ENCODE measurements at regions not wholly inside any gene's neighbourhood (a gene's known extent, or its start where the extent isn't known, plus 50 kb on each side); places are given as distances from the start of the nearest gene placed in this dataset.

DNA sequence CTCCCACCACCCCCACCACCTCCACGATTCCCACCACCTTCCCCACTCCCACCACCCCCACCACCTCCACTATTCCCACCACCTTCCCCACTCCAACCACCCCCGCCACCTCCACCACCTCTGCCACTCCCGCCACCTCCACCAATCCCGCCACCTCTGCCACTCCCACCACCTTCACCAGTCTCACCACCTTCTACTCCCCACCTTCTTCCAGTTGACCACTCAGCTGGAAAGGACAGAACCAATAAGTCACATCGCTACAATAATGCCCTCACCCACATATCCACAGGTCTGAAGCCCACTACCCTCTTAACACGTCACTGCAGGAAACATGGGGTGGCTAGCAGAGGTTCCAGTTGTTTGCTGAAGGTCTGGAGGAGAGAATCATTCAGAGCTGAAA is 93.5 kb upstream of the PAX2 start:
- peaks cover 0 to 16% of the 10 kb centered on the region in 2 donors for H3K4me1 ChIP-seq (ENCODE audit: control insufficient read depth in 2 of 2, insufficient read depth in 2 of 2, low read length in 2 of 2)
- H3K27ac ChIP-seq (ENCODE audit: low read depth in 1 of 2, low read length in 1 of 2) = no peak overlapping the region
- no peak overlapping the region for H3K4me3 ChIP-seq (ENCODE audit: low read length in 2 of 2)
- WGBS = 90% methylated on average over 6 of the region's 6 CpGs
- peaks cover 44 to 70% of the 10 kb centered on the region in 2 donors for H3K27me3 ChIP-seq (ENCODE audit: control insufficient read depth in 2 of 2, insufficient read depth in 1 of 2, low read length in 1 of 2)
- H3K9me3 ChIP-seq (ENCODE audit: control insufficient read depth in 2 of 2, insufficient read depth in 1 of 2, low read length in 1 of 2) = peaks cover 1 to 4% of the 10 kb centered on the region in 2 donors
- DNase-seq (ENCODE audit: low read depth in 6 of 9, low spot score in 9 of 9) = no peak
- H3K36me3 ChIP-seq (ENCODE audit: control insufficient read depth in 2 of 2, insufficient read depth in 2 of 2, low read length in 1 of 2) = no peaks in the 10 kb centered on the region

- WGBS = 55% methylated on average over 7 of the region's 7 CpGs
- DNase-seq (ENCODE audit: low read depth in 6 of 9, low spot score in 9 of 9) = no peak
- Histone ChIP-seq H3K4me3 (ENCODE audit: low read length in 2 of 2) (no peak overlapping the region), H3K27ac (ENCODE audit: low read depth in 1 of 2, low read length in 1 of 2) (no peak overlapping the region), H3K9me3 (ENCODE audit: control insufficient read depth in 2 of 2, insufficient read depth in 1 of 2, low read length in 1 of 2) (peaks cover 1 to 4% of the 10 kb centered on the region in 2 donors), H3K27me3 (ENCODE audit: control insufficient read depth in 2 of 2, insufficient read depth in 1 of 2, low read length in 1 of 2) (peaks cover 49 to 71% of the 10 kb centered on the region in 2 donors), H3K4me1 (ENCODE audit: control insufficient read depth in 2 of 2, insufficient read depth in 2 of 2, low read length in 2 of 2) (peaks cover 0 to 16% of the 10 kb centered on the region in 2 donors), H3K36me3 (ENCODE audit: control insufficient read depth in 2 of 2, insufficient read depth in 2 of 2, low read length in 1 of 2) (no peaks in the 10 kb centered on the region)
Observed at GRCh38 chr10:100652406-100653135, 92.8 kb upstream of the PAX2 start.

DNA sequence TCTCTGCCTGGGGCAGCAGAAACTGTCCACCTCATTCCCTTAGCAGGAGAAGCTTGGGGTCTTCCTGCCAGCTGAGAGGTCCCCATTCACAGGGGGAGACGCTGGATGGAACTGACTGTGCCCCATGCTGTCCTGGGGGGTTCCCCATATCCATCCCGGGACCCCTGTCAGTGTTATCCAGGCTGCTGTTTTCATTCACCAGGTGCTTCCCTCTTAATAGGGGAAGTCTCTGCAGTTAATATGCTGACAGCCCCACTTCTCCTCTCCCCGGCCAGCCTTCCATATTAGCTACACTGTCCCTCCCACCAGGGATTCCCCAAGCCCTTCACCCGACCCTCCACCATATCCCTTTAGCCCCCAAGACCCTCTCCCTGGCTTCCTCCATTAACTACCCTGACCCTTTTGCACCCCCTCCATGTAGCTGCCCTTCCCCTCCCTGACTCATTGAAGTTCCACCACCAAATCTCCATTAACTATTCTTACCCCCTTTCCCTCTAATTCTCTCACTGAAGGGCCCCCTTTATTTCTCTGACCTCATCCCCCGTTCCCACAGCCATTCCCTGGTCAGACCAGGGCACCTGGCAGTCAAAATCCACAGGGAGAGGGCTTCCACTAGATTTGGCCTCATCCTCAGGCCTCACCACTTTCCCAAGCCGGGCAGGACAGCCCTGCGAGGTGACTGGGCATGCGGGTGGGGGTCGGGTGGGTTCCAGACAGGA is 92.0 kb upstream of the PAX2 start:
- no peak for DNase-seq (ENCODE audit: low read depth in 6 of 9, low spot score in 9 of 9)
- 1% methylated on average over 9 of the region's 9 CpGs for WGBS
- Histone ChIP-seq H3K4me3 (ENCODE audit: low read length in 2 of 2) (no peak overlapping the region), H3K9me3 (ENCODE audit: control insufficient read depth in 2 of 2, insufficient read depth in 1 of 2, low read length in 1 of 2) (peaks cover 1 to 4% of the 10 kb centered on the region in 2 donors), H3K36me3 (ENCODE audit: control insufficient read depth in 2 of 2, insufficient read depth in 2 of 2, low read length in 1 of 2) (no peaks in the 10 kb centered on the region), H3K27me3 (ENCODE audit: control insufficient read depth in 2 of 2, insufficient read depth in 1 of 2, low read length in 1 of 2) (peaks cover 57 to 78% of the 10 kb centered on the region in 2 donors), H3K27ac (ENCODE audit: low read depth in 1 of 2, low read length in 1 of 2) (no peak overlapping the region), H3K4me1 (ENCODE audit: control insufficient read depth in 2 of 2, insufficient read depth in 2 of 2, low read length in 2 of 2) (peaks cover 0 to 16% of the 10 kb centered on the region in 2 donors)

GRCh38 chr10:100653957-100654781 is 91.2 kb upstream of the PAX2 start:
- Histone ChIP-seq H3K36me3 (ENCODE audit: control insufficient read depth in 2 of 2, insufficient read depth in 2 of 2, low read length in 1 of 2) (no peaks in the 10 kb centered on the region), H3K27me3 (ENCODE audit: control insufficient read depth in 2 of 2, insufficient read depth in 1 of 2, low read length in 1 of 2) (peaks cover 65 to 82% of the 10 kb centered on the region in 2 donors), H3K4me1 (ENCODE audit: control insufficient read depth in 2 of 2, insufficient read depth in 2 of 2, low read length in 2 of 2) (peaks cover 0 to 16% of the 10 kb centered on the region in 2 donors), H3K27ac (ENCODE audit: low read depth in 1 of 2, low read length in 1 of 2) (no peak overlapping the region), H3K4me3 (ENCODE audit: low read length in 2 of 2) (peak overlapping the region in 1 of 2 donors; percentile 35), H3K9me3 (ENCODE audit: control insufficient read depth in 2 of 2, insufficient read depth in 1 of 2, low read length in 1 of 2) (peaks cover 1 to 4% of the 10 kb centered on the region in 2 donors)
- DNase-seq (ENCODE audit: low read depth in 6 of 9, low spot score in 9 of 9) = peak in 1 of 9 donors; percentile 14
- WGBS = 2% methylated on average over 59 of the region's 59 CpGs

GRCh38 chr10:100654782-100655325 is 90.5 kb upstream of the PAX2 start:
- DNase-seq (ENCODE audit: low read depth in 6 of 9, low spot score in 9 of 9) = peak in 2 of 9 donors; percentile 26 to 35
- no peak overlapping the region for H3K27ac ChIP-seq (ENCODE audit: low read depth in 1 of 2, low read length in 1 of 2)
- peaks cover 0 to 16% of the 10 kb centered on the region in 2 donors for H3K4me1 ChIP-seq (ENCODE audit: control insufficient read depth in 2 of 2, insufficient read depth in 2 of 2, low read length in 2 of 2)
- peaks cover 1 to 4% of the 10 kb centered on the region in 2 donors for H3K9me3 ChIP-seq (ENCODE audit: control insufficient read depth in 2 of 2, insufficient read depth in 1 of 2, low read length in 1 of 2)
- WGBS = 1% methylated on average over 46 of the region's 46 CpGs
- H3K36me3 ChIP-seq (ENCODE audit: control insufficient read depth in 2 of 2, insufficient read depth in 2 of 2, low read length in 1 of 2) = no peaks in the 10 kb centered on the region
- peak overlapping the region in 1 of 2 donors; percentile 35 for H3K4me3 ChIP-seq (ENCODE audit: low read length in 2 of 2)
- H3K27me3 ChIP-seq (ENCODE audit: control insufficient read depth in 2 of 2, insufficient read depth in 1 of 2, low read length in 1 of 2) = peaks cover 71 to 82% of the 10 kb centered on the region in 2 donors

DNA sequence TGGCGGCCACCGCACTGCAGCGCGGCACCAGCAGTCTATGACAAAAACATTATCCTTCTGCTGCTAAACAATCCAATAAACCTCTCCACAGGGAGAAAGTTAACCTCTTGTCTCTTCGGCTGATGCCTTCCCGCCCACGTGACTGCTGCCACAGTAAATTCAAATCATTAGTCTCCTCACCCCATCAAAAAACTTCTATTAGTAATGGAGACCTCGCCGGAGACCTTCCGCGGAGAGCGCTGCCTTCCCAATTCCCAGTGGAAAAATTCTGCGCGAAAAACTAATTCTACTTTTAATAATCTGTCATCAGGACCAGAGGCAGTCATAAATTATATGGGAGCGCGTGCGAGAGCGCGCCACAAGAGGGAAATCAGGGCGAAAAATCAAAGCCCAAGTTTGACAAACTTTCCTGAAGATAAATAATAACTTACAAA is 90.0 kb upstream of the PAX2 start:
- Histone ChIP-seq H3K36me3 (ENCODE audit: control insufficient read depth in 2 of 2, insufficient read depth in 2 of 2, low read length in 1 of 2) (no peaks in the 10 kb centered on the region), H3K27me3 (ENCODE audit: control insufficient read depth in 2 of 2, insufficient read depth in 1 of 2, low read length in 1 of 2) (peaks cover 76 to 87% of the 10 kb centered on the region in 2 donors), H3K9me3 (ENCODE audit: control insufficient read depth in 2 of 2, insufficient read depth in 1 of 2, low read length in 1 of 2) (peaks cover 1 to 4% of the 10 kb centered on the region in 2 donors), H3K4me1 (ENCODE audit: control insufficient read depth in 2 of 2, insufficient read depth in 2 of 2, low read length in 2 of 2) (peaks cover 0 to 16% of the 10 kb centered on the region in 2 donors), H3K4me3 (ENCODE audit: low read length in 2 of 2) (peak overlapping the region in 1 of 2 donors; percentile 35), H3K27ac (ENCODE audit: low read depth in 1 of 2, low read length in 1 of 2) (no peak overlapping the region)
- no peak for DNase-seq (ENCODE audit: low read depth in 6 of 9, low spot score in 9 of 9)
- WGBS = 5% methylated on average over 20 of the region's 20 CpGs

- WGBS = 4% methylated on average over 45 of the region's 45 CpGs
- H3K36me3 ChIP-seq (ENCODE audit: control insufficient read depth in 2 of 2, insufficient read depth in 2 of 2, low read length in 1 of 2) = no peaks in the 10 kb centered on the region
- H3K4me1 ChIP-seq (ENCODE audit: control insufficient read depth in 2 of 2, insufficient read depth in 2 of 2, low read length in 2 of 2) = peaks cover 0 to 16% of the 10 kb centered on the region in 2 donors
- no peak overlapping the region for H3K27ac ChIP-seq (ENCODE audit: low read depth in 1 of 2, low read length in 1 of 2)
- DNase-seq (ENCODE audit: low read depth in 6 of 9, low spot score in 9 of 9) = no peak
- peak overlapping the region in 1 of 2 donors; percentile 13 for H3K4me3 ChIP-seq (ENCODE audit: low read length in 2 of 2)
- peaks cover 81 to 89% of the 10 kb centered on the region in 2 donors for H3K27me3 ChIP-seq (ENCODE audit: control insufficient read depth in 2 of 2, insufficient read depth in 1 of 2, low read length in 1 of 2)
- peaks cover 1 to 4% of the 10 kb centered on the region in 2 donors for H3K9me3 ChIP-seq (ENCODE audit: control insufficient read depth in 2 of 2, insufficient read depth in 1 of 2, low read length in 1 of 2)
Observed at GRCh38 chr10:100655760-100656421, 89.5 kb upstream of the PAX2 start.

GRCh38 chr10:100656454-100656853 is 88.9 kb upstream of the PAX2 start:
- no peak for DNase-seq (ENCODE audit: low read depth in 6 of 9, low spot score in 9 of 9)
- Histone ChIP-seq H3K36me3 (ENCODE audit: control insufficient read depth in 2 of 2, insufficient read depth in 2 of 2, low read length in 1 of 2) (no peaks in the 10 kb centered on the region), H3K4me1 (ENCODE audit: control insufficient read depth in 2 of 2, insufficient read depth in 2 of 2, low read length in 2 of 2) (peaks cover 0 to 16% of the 10 kb centered on the region in 2 donors), H3K27me3 (ENCODE audit: control insufficient read depth in 2 of 2, insufficient read depth in 1 of 2, low read length in 1 of 2) (peaks cover 84 to 95% of the 10 kb centered on the region in 2 donors), H3K4me3 (ENCODE audit: low read length in 2 of 2) (peak overlapping the region in 1 of 2 donors; percentile 13), H3K27ac (ENCODE audit: low read depth in 1 of 2, low read length in 1 of 2) (no peak overlapping the region), H3K9me3 (ENCODE audit: control insufficient read depth in 2 of 2, insufficient read depth in 1 of 2, low read length in 1 of 2) (peaks cover 1 to 4% of the 10 kb centered on the region in 2 donors)
- 5% methylated on average over 34 of the region's 34 CpGs for WGBS

All from thymus (tissue), 11 donors.